HEK293T (cell line): ENCODE measurements at regions not wholly inside any gene's neighbourhood (a gene's known extent, or its start where the extent isn't known, plus 50 kb on each side); places are given as distances from the start of the nearest gene placed in this dataset.

Experiments used
- CTCF ChIA-PET: fragments of 350-600 bp; formaldehyde crosslinking; extraction: SDS; loops from one replicate; lab custom pipeline; 2021; ENCODE audit warnings: antibody characterized with exemption, inconsistent platforms; lab: Yijun Ruan, JAX
- POLR2A ChIA-PET: fragments of 350-600 bp; formaldehyde crosslinking; extraction: SDS; loops from one replicate; lab custom pipeline; 2020; ENCODE audit warnings: antibody characterized with exemption, inconsistent platforms; lab: Yijun Ruan, JAX
- DNase-seq: peaks from one replicate; pipeline ENCODE4 v3.0.0; 2012; ENCODE audit warnings: mixed read lengths; ENCODE audit errors: extremely low spot score
- ARNT ChIP-seq: fragments of 450-650 bp; IDR thresholded peaks from 2 replicates; pipeline ENCODE4 v1.6.1; 2017; ENCODE audit warnings: mild to moderate bottlenecking
- BHLHE40 ChIP-seq: fragments of 450-650 bp; IDR thresholded peaks from 2 replicates; pipeline ENCODE4 v1.6.1; 2016; ENCODE audit warnings: mild to moderate bottlenecking, moderate library complexity, borderline replicate concordance
- CTBP1 ChIP-seq: fragments of 450-650 bp; IDR thresholded peaks from 2 replicates; pipeline ENCODE4 v1.6.1; 2016; ENCODE audit warnings: borderline replicate concordance
- ELF4 ChIP-seq: fragments of 450-650 bp; IDR thresholded peaks from 2 replicates; pipeline ENCODE4 v1.6.1; 2017; ENCODE audit warnings: antibody characterized with exemption
- FOXA1 ChIP-seq: fragments of 450-650 bp; IDR thresholded peaks from 2 replicates; pipeline ENCODE4 v1.6.1; 2016; ENCODE audit warnings: mild to moderate bottlenecking
- FOXK2 ChIP-seq: fragments of 450-650 bp; IDR thresholded peaks from 2 replicates; pipeline ENCODE4 v1.6.1; 2016; ENCODE audit warnings: mild to moderate bottlenecking
- FOXM1 ChIP-seq: fragments of 450-650 bp; IDR thresholded peaks from 2 replicates; pipeline ENCODE4 v1.6.1; 2017; ENCODE audit warnings: mild to moderate bottlenecking, borderline replicate concordance
- HDGF ChIP-seq: fragments of 450-650 bp; IDR thresholded peaks from 2 replicates; pipeline ENCODE4 v1.6.1; 2017; ENCODE audit warnings: antibody characterized with exemption, borderline replicate concordance
- L3MBTL2 ChIP-seq: fragments of 450-650 bp; conservative IDR thresholded peaks from 2 replicates; pipeline ENCODE4 v1.6.1; 2016; ENCODE audit warnings: mild to moderate bottlenecking
- LEF1 ChIP-seq: fragments of 450-650 bp; IDR thresholded peaks from 2 replicates; pipeline ENCODE4 v1.6.1; 2017; ENCODE audit warnings: mild to moderate bottlenecking, borderline replicate concordance
- NFRKB ChIP-seq: fragments of 450-650 bp; IDR thresholded peaks from 2 replicates; pipeline ENCODE4 v1.6.1; 2016; ENCODE audit warnings: mild to moderate bottlenecking, moderate library complexity
- SP1 ChIP-seq: fragments of 450-650 bp; IDR thresholded peaks from 2 replicates; pipeline ENCODE4 v1.6.1; 2017
- SUZ12 ChIP-seq: fragments of 450-650 bp; IDR thresholded peaks from 2 replicates; pipeline ENCODE4 v1.6.1; 2016; ENCODE audit warnings: mild to moderate bottlenecking
- TARDBP ChIP-seq: fragments of 450-650 bp; IDR thresholded peaks from 2 replicates; pipeline ENCODE4 v1.6.1; 2016
- ZNF384 ChIP-seq: fragments of 450-650 bp; IDR thresholded peaks from 2 replicates; pipeline ENCODE4 v1.6.1; 2016
- TF ChIP-seq, protein P1 (sequence below): fragments of 450-650 bp; IDR thresholded peaks from 2 replicates; pipeline ENCODE4 v1.6.1; 2016

DNA sequence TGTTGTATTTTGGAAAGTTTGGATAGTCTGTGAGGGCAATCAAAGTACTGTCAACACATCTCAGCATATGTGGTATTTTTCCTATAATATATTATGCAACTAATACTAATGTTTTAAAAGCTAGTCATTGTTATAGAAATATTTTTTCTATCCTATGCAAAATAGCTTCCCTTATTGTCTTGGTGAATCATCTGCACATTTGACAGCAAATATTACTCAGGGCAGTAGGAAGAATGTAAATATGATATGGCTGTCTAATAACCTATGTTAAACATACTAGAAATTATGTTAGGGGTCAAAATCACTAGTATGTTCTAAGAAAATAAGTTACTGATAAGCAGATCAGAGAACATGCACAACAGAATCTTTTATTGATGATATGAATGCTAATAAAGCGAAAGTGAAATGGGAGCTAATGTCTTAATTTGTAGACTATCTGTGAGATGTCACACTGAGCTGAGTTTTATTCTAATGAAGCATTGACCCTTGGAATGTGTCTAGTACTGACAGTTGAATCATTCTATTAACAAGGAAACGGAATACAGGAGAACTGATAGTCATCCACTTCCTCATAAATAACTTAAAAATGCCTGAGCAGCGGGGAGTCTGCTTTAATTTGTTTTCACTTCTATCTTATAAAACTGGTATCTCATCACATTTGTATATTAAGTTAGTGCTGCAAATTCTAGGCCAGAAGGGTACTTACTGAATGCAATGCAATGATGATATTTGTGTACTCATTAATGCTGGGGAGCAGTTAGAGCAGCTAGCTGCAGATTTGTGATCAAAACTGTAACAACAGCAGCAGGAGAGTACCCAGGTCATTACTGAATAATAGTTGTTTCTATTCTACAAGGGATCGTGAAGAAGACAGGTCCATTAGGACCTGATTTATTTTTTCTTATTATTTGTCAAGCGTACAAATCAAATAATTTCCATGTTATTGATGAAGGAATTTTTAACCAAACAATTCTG, 440.3 kb upstream of the AADAT start:
- no peak for DNase-seq
- POLR2A ChIA-PET, result no interaction called here
- TF ChIP-seq, protein P1, sequence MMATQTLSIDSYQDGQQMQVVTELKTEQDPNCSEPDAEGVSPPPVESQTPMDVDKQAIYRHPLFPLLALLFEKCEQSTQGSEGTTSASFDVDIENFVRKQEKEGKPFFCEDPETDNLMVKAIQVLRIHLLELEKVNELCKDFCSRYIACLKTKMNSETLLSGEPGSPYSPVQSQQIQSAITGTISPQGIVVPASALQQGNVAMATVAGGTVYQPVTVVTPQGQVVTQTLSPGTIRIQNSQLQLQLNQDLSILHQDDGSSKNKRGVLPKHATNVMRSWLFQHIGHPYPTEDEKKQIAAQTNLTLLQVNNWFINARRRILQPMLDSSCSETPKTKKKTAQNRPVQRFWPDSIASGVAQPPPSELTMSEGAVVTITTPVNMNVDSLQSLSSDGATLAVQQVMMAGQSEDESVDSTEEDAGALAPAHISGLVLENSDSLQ, result peak; percentile 11; the same call in 1 of the 2 replicates
- TF ChIP-seq HDGF, result no peak
- no peak for TF ChIP-seq BHLHE40
- CTCF ChIA-PET, result no interaction called here

DNA sequence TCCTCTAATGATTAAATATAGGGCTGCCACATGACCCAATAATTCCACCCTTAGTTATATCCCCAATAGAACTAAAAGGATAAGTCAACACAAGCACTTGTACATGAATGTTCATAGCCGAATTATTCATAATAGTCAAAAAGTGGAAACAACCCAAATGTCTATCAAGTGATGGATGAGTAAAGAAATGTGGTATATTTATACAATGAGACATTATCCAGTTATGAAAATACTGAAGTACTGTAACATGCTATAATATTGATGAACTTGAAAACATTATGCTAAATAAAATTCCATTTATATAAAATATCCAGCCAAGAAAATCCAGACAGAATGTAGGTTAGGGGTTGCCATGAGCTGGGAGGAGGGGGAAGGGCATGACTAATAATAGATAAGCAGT, 436.7 kb upstream of the AADAT start:
- POLR2A ChIA-PET, result no interaction called here
- CTCF ChIA-PET, result no interaction called here
- TF ChIP-seq SP1 (no peak), FOXA1 (no peak)
- DNase-seq, result no peak

DNA sequence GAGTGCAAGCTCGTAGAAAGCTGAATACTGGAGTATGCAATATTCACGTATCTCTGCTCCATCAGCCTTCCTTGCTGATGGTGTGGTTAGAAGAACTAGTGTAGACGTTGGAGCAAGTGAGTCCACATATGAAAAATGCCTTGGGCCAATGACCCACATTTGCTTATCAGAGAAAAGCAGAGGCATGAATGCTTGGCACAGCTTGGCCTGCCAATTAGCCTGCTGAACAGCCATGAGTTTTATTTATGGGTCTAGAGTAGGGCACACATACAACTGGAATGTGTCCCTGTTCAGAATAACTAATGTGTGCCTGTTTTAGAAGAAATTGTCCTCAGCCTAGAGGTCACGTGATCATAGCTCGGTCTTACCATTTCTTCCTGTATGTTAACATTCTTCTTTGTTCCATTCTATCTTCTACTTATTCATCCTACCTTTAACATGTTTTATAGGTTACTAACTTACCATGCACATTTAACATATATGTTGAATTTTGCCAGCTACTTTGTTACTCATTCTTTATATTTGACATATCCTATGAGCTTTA, 432.7 kb upstream of the AADAT start:
- POLR2A ChIA-PET, result no interaction called here
- CTCF ChIA-PET, result no interaction called here
- TF ChIP-seq BHLHE40 (no peak), TARDBP (no peak), LEF1 (no peak), HDGF (no peak), FOXA1 (no peak), FOXK2 (no peak), ELF4 (no peak)
- no peak for DNase-seq

DNA sequence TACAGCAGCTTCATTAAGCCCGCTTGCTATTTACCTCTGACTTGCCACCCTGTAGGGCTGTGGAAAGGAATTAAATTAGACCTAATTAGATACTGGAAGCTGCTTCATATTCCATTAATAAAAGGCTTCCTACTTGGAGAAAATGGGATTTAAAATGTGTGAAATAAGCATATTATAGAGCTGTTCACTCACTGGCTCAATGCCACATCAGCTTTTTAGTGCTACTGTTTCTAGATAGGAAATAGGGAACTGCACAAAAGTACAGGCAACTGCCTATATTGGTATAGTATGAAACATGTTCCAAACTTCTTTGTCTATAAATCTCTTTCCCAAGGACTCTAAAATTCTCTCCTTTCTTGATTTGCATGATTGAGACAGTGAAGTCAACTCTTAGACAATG, 407.9 kb upstream of the AADAT start:
- ChIA-PET CTCF (interaction anchor here (0.8 to 1.4 kb wide), 4 partner anchors 9 to 238 kb away, joined by 3 to 6 read pairs (median 4); no protein-coding TSS in a partner anchor), POLR2A (no interaction called here)
- no peak for DNase-seq
- no peak for TF ChIP-seq ARNT
- TF ChIP-seq NFRKB, result no peak
- TF ChIP-seq CTBP1, result no peak
- no peak for TF ChIP-seq BHLHE40
- no peak for TF ChIP-seq SP1
- TF ChIP-seq FOXM1, result no peak
- no peak for TF ChIP-seq ZNF384
- TF ChIP-seq, protein P1, result no peak
- TF ChIP-seq ELF4, result no peak
- no peak for TF ChIP-seq L3MBTL2
- no peak for TF ChIP-seq FOXA1
- TF ChIP-seq SUZ12, result no peak
- TF ChIP-seq TARDBP, result no peak
- no peak for TF ChIP-seq HDGF
- no peak for TF ChIP-seq LEF1
- TF ChIP-seq FOXK2, result no peak

DNA sequence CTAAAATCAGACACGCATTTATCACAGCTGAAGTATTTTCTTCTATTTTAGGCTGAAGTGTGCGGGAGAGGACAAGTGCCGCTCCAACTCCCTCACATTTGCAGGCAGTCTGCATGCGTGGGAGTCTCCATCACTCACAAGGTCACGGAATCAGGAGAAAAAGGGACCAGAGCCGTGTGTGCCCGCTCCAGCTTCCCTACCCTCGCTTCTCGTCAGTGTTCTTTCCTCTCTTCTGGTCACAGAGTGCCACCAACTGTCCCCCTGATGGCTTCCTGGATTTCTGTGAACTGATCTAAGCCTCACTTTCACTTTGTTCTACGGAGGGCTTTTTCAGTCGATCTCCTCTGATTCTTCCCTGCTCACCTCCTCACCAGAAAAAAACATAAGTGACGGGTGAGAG, 407.4 kb upstream of the AADAT start:
- ChIA-PET CTCF (interaction anchor here (0.9 to 1.4 kb wide), 3 partner anchors 9 to 237 kb away, joined by 3 to 6 read pairs (median 4); no protein-coding TSS in a partner anchor), POLR2A (no interaction called here)
- TF ChIP-seq HDGF (no peak), LEF1 (no peak), SUZ12 (no peak), ELF4 (no peak), TARDBP (no peak), FOXM1 (no peak), ARNT (no peak), CTBP1 (no peak), NFRKB (no peak), FOXK2 (no peak), FOXA1 (no peak), SP1 (no peak), ZNF384 (no peak)
- DNase-seq, result peak; percentile 16

DNA sequence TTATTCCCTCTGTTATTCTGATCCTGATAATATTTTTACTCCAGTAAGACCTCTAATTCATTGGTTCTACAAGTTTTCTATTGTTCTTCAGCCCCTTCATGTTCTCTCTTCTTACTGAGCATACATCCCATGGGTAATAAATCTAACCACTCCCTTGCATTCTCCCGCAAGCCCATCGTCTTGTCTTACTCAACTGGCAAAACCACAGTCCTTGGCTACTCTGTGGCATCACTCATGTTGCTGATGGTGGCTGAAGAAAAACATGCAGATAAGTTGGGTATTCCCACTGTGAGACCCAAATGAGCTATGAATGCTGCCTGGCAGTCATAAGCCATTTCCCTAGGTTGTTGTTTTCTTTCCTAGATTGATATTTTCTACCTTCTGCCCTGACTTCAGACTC, 402.2 kb upstream of the AADAT start:
- CTCF ChIA-PET, result no interaction called here

More for the DNA sequence above, 402.2 kb upstream of the AADAT start:
- POLR2A ChIA-PET, result no interaction called here
- no peak for DNase-seq
- TF ChIP-seq LEF1 (no peak), BHLHE40 (no peak), NFRKB (no peak), CTBP1 (no peak), ARNT (no peak), TARDBP (no peak), FOXK2 (no peak), SUZ12 (no peak), SP1 (no peak), HDGF (no peak), ELF4 (no peak)
- TF ChIP-seq, protein P1, result no peak
